ENCODE measurements at regions not wholly inside any gene's neighbourhood (a gene's known extent, or its start where the extent isn't known, plus 50 kb on each side); places are given as distances from the start of the nearest gene placed in this dataset.
"Not testable (repeated sequence)": the region's sequence is repeated elsewhere in the genome, so short reads cannot be mapped to it uniquely, and the experiment has no call there.

GRCh38 chr15:95700692-95701091, 629.8 kb upstream of the NR2F2 start:
- not testable (repeated sequence) for TF ChIP-seq CTCF, POLR2A (IDR thresholded peaks at IDR 0.05)

Data from body of pancreas (tissue), 4 donors.